GM23338 (cell line): ENCODE measurements at regions not wholly inside any gene's neighbourhood (a gene's known extent, or its start where the extent isn't known, plus 50 kb on each side); places are given as distances from the start of the nearest gene placed in this dataset.

Experiments used
- ATAC-seq: fragments of 200-7000 bp; cut with Tn5 transposase; 3 replicates; pipeline ENCODE4 v1.9.1; 2020
- DNase-seq: peaks from one replicate; pipeline ENCODE4 v3.0.0-alpha.2; 2015; ENCODE audit warnings: low spot score
- H2AFZ ChIP-seq: fragments of 200-600 bp; sonication (generic); 2 replicates; pipeline ENCODE4 v1.8.0; 2016; ENCODE audit warnings: antibody characterized with exemption, mild to moderate bottlenecking, moderate library complexity
- H3F3A ChIP-seq: fragments of 200-600 bp; sonication (generic); replicated peaks from 2 replicates; pipeline ENCODE4 v1.8.0; 2017; ENCODE audit warnings: antibody characterized with exemption, mixed run types, low read depth
- H3K27ac ChIP-seq: fragments of 200-600 bp; sonication (generic); 2 replicates; pipeline ENCODE4 v1.6.1; 2016; ENCODE audit warnings: low read depth
- H3K27me3 ChIP-seq: fragments of 200-600 bp; sonication (generic); 2 replicates; pipeline ENCODE4 v1.8.0; 2016; ENCODE audit warnings: mild to moderate bottlenecking, mixed run types, moderate library complexity; ENCODE audit not compliant: insufficient read depth
- H3K36me3 ChIP-seq: fragments of 200-600 bp; sonication (generic); 2 replicates; pipeline ENCODE4 v1.8.0; 2016; ENCODE audit warnings: mild to moderate bottlenecking; ENCODE audit not compliant: insufficient read depth
- H3K4me1 ChIP-seq: fragments of 200-600 bp; sonication (generic); 2 replicates; pipeline ENCODE4 v1.8.0; 2016; ENCODE audit warnings: mild to moderate bottlenecking, moderate library complexity; ENCODE audit not compliant: insufficient read depth
- H3K4me2 ChIP-seq: fragments of 200-600 bp; sonication (generic); 2 replicates; pipeline ENCODE4 v1.7.1; 2017; ENCODE audit warnings: mixed run types
- H3K4me3 ChIP-seq: fragments of 200-600 bp; sonication (generic); 2 replicates; pipeline ENCODE4 v1.6.1; 2016; ENCODE audit warnings: mixed run types
- H3K79me2 ChIP-seq: fragments of 200-600 bp; sonication (generic); replicated peaks from 2 replicates; pipeline ENCODE4 v1.8.0; 2017; ENCODE audit warnings: mild to moderate bottlenecking; ENCODE audit not compliant: insufficient read depth
- H3K9me2 ChIP-seq: fragments of 200-600 bp; sonication (generic); 2 replicates; pipeline ENCODE4 v1.8.0; 2017; ENCODE audit not compliant: insufficient read depth
- H4K20me1 ChIP-seq: fragments of 200-600 bp; sonication (generic); replicated peaks from 2 replicates; pipeline ENCODE4 v1.8.0; 2017; ENCODE audit warnings: mild to moderate bottlenecking; ENCODE audit not compliant: insufficient read depth
- H3K27ac Mint-ChIP-seq: 2 replicates; pipeline ENCODE4 v1.8.0; 2020; ENCODE audit warnings: inconsistent platforms, mild to moderate bottlenecking, moderate library complexity, mixed read lengths
- H3K27me3 Mint-ChIP-seq: 3 replicates; pipeline ENCODE4 v1.8.0; 2022; ENCODE audit warnings: low read depth, mild to moderate bottlenecking, moderate library complexity, mixed read lengths, inconsistent platforms; ENCODE audit not compliant: insufficient read depth, poor library complexity
- H3K36me3 Mint-ChIP-seq: 3 replicates; pipeline ENCODE4 v1.8.0; 2021; ENCODE audit warnings: low read depth, mild to moderate bottlenecking, inconsistent platforms, moderate library complexity, mixed read lengths
- H3K4me1 Mint-ChIP-seq: 3 replicates; pipeline ENCODE4 v1.8.0; 2020; ENCODE audit warnings: mild to moderate bottlenecking, inconsistent platforms, mixed read lengths
- H3K4me3 Mint-ChIP-seq: 3 replicates; pipeline ENCODE4 v1.8.0; 2021; ENCODE audit warnings: moderate library complexity, mild to moderate bottlenecking, inconsistent platforms, mixed read lengths
- H3K9me3 Mint-ChIP-seq: 3 replicates; pipeline ENCODE4 v1.8.0; 2020; ENCODE audit warnings: moderate library complexity, mild to moderate bottlenecking, inconsistent platforms, mixed read lengths
- CREB1 ChIP-seq: fragments of 250-450 bp; sonication (Bioruptor Pico); IDR thresholded peaks from 2 replicates; pipeline ENCODE4 v1.5.0; 2020; ENCODE audit warnings: low read depth, mild to moderate bottlenecking, moderate library complexity
- CTCF ChIP-seq, 2 experiments: fragments of 200-600 bp in 1 of 2; sonication (generic) in 1 of 2; conservative IDR thresholded peaks; 2 replicates each; pipeline versions ENCODE4 v1.5.1 to v1.6.1; 2016 to 2017; ENCODE audit warnings: antibody characterized with exemption in 2 of 2, low read depth in 2 of 2, mild to moderate bottlenecking in 2 of 2, moderate library complexity in 1 of 2
- ETS1 ChIP-seq: IDR thresholded peaks from 2 replicates; pipeline ENCODE4 v1.6.1; 2016; ENCODE audit warnings: antibody characterized with exemption
- EZH2 ChIP-seq: fragments of 200-600 bp; sonication (generic); IDR thresholded peaks from one replicate; pipeline ENCODE4 v1.8.0; 2017; ENCODE audit warnings: antibody characterized with exemption, mild to moderate bottlenecking, low read depth; ENCODE audit not compliant: unreplicated experiment
- EZH2phosphoT487 ChIP-seq: fragments of 200-600 bp; sonication (generic); IDR thresholded peaks from one replicate; pipeline ENCODE4 v1.8.1; 2018; ENCODE audit warnings: antibody characterized with exemption; ENCODE audit not compliant: unreplicated experiment
- JUNB ChIP-seq: IDR thresholded peaks from one replicate; pipeline ENCODE4 v1.6.1; 2016; ENCODE audit warnings: antibody characterized with exemption; ENCODE audit not compliant: unreplicated experiment
- NANOG ChIP-seq: IDR thresholded peaks from 2 replicates; pipeline ENCODE4 v1.6.1; 2016; ENCODE audit warnings: antibody characterized with exemption, borderline replicate concordance
- POLR2AphosphoS5 ChIP-seq: IDR thresholded peaks from 2 replicates; pipeline ENCODE4 v1.6.1; 2016; ENCODE audit warnings: antibody characterized with exemption, low read depth
- ZNF114 ChIP-seq: fragments of 250-450 bp; sonication (Bioruptor Pico); IDR thresholded peaks from 2 replicates; pipeline ENCODE4 v1.5.0; 2020; ENCODE audit warnings: mild to moderate bottlenecking, moderate library complexity
- ZNF331 ChIP-seq: fragments of 250-450 bp; sonication (Bioruptor Pico); IDR thresholded peaks from 2 replicates; pipeline ENCODE4 v1.5.0; 2020; ENCODE audit warnings: low read depth, mild to moderate bottlenecking, moderate library complexity
- TF ChIP-seq, protein P1 (sequence below): fragments of 250-450 bp; sonication (Bioruptor Pico); IDR thresholded peaks from 2 replicates; pipeline ENCODE4 v1.5.0; 2020; ENCODE audit warnings: mild to moderate bottlenecking, moderate library complexity

GRCh38 chr18:70620837-70621612 is 332.2 kb downstream of the SOCS6 start:
- DNase-seq (no peak), ATAC-seq (no peak)
- Histone ChIP-seq H3K79me2 (no peaks in the 10 kb centered on the region), H3K27me3 (no peaks in the 10 kb centered on the region), H3F3A (no peaks in the 10 kb centered on the region), H3K4me2 (no peak overlapping the region), H4K20me1 (no peaks in the 10 kb centered on the region), H2AFZ (no peak overlapping the region), H3K27ac (no peak overlapping the region), H3K4me3 (no peak overlapping the region), H3K36me3 (peaks cover 8% of the 10 kb centered on the region; the same call in 1 of the 2 replicates), H3K9me2 (no peaks in the 10 kb centered on the region), H3K4me1 (no peaks in the 10 kb centered on the region)
- TF ChIP-seq ETS1 (no peak), ZNF114 (CRISPR knock-in tag) (no peak), JUNB (no peak), EZH2phosphoT487 (no peak), EZH2 (no peak), POLR2AphosphoS5 (no peak)
- H3K36me3 Mint-ChIP-seq = peaks cover 57% of the 10 kb centered on the region
- no peaks in the 10 kb centered on the region for H3K4me1 Mint-ChIP-seq
- peaks cover 95% of the 10 kb centered on the region for H3K9me3 Mint-ChIP-seq
- H3K27me3 Mint-ChIP-seq = peaks cover 4% of the 10 kb centered on the region
- H3K4me3 Mint-ChIP-seq = no peak overlapping the region
- no peak overlapping the region for H3K27ac Mint-ChIP-seq

- no peaks in the 10 kb centered on the region for H3K79me2 ChIP-seq
- H3K27ac Mint-ChIP-seq = no peak overlapping the region
- TF ChIP-seq EZH2 (no peak), ZNF331 (CRISPR knock-in tag) (no peak), CTCF (conservative IDR thresholded peaks at IDR 0.05; ENCODE audit: low read depth in 2 of 2) (no peak), ZNF114 (CRISPR knock-in tag) (no peak), CREB1 (CRISPR knock-in tag) (no peak), POLR2AphosphoS5 (no peak), NANOG (no peak)
- TF ChIP-seq, protein P1, sequence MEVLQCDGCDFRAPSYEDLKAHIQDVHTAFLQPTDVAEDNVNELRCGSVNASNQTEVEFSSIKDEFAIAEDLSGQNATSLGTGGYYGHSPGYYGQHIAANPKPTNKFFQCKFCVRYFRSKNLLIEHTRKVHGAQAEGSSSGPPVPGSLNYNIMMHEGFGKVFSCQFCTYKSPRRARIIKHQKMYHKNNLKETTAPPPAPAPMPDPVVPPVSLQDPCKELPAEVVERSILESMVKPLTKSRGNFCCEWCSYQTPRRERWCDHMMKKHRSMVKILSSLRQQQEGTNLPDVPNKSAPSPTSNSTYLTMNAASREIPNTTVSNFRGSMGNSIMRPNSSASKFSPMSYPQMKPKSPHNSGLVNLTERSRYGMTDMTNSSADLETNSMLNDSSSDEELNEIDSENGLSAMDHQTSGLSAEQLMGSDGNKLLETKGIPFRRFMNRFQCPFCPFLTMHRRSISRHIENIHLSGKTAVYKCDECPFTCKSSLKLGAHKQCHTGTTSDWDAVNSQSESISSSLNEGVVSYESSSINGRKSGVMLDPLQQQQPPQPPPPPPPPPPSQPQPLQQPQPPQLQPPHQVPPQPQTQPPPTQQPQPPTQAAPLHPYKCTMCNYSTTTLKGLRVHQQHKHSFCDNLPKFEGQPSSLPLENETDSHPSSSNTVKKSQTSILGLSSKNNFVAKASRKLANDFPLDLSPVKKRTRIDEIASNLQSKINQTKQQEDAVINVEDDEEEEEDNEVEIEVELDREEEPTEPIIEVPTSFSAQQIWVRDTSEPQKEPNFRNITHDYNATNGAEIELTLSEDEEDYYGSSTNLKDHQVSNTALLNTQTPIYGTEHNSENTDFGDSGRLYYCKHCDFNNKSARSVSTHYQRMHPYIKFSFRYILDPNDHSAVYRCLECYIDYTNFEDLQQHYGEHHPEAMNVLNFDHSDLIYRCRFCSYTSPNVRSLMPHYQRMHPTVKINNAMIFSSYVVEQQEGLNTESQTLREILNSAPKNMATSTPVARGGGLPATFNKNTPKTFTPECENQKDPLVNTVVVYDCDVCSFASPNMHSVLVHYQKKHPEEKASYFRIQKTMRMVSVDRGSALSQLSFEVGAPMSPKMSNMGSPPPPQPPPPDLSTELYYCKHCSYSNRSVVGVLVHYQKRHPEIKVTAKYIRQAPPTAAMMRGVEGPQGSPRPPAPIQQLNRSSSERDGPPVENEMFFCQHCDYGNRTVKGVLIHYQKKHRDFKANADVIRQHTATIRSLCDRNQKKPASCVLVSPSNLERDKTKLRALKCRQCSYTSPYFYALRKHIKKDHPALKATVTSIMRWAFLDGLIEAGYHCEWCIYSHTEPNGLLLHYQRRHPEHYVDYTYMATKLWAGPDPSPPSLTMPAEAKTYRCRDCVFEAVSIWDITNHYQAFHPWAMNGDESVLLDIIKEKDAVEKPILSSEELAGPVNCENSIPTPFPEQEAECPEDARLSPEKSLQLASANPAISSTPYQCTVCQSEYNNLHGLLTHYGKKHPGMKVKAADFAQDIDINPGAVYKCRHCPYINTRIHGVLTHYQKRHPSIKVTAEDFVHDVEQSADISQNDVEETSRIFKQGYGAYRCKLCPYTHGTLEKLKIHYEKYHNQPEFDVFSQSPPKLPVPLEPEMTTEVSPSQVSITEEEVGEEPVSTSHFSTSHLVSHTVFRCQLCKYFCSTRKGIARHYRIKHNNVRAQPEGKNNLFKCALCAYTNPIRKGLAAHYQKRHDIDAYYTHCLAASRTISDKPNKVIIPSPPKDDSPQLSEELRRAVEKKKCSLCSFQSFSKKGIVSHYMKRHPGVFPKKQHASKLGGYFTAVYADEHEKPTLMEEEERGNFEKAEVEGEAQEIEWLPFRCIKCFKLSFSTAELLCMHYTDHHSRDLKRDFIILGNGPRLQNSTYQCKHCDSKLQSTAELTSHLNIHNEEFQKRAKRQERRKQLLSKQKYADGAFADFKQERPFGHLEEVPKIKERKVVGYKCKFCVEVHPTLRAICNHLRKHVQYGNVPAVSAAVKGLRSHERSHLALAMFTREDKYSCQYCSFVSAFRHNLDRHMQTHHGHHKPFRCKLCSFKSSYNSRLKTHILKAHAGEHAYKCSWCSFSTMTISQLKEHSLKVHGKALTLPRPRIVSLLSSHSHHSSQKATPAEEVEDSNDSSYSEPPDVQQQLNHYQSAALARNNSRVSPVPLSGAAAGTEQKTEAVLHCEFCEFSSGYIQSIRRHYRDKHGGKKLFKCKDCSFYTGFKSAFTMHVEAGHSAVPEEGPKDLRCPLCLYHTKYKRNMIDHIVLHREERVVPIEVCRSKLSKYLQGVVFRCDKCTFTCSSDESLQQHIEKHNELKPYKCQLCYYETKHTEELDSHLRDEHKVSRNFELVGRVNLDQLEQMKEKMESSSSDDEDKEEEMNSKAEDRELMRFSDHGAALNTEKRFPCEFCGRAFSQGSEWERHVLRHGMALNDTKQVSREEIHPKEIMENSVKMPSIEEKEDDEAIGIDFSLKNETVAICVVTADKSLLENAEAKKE (CRISPR knock-in tag) = no peak
These were observed 328.3 kb downstream of the SOCS6 start for GRCh38 chr18:70617020-70617763.

More at GRCh38 chr18:70617020-70617763, 328.3 kb downstream of the SOCS6 start:
- H3K4me1 ChIP-seq = no peaks in the 10 kb centered on the region
- H4K20me1 ChIP-seq = no peaks in the 10 kb centered on the region
- ATAC-seq (no peak), DNase-seq (no peak)
- peaks cover 8% of the 10 kb centered on the region; the same call in 1 of the 2 replicates for H3K36me3 ChIP-seq
- H3K4me3 ChIP-seq = no peak overlapping the region
- no peak overlapping the region for H3K4me2 ChIP-seq
- Mint-ChIP-seq H3K27me3 (peaks cover 4% of the 10 kb centered on the region), H3K4me1 (no peaks in the 10 kb centered on the region), H3K9me3 (peaks cover 93% of the 10 kb centered on the region), H3K4me3 (no peak overlapping the region), H3K36me3 (peaks cover 40% of the 10 kb centered on the region)
- H3K27me3 ChIP-seq = no peaks in the 10 kb centered on the region
- H3K27ac ChIP-seq = no peak overlapping the region
- H2AFZ ChIP-seq = no peak overlapping the region
- no peaks in the 10 kb centered on the region for H3K9me2 ChIP-seq
- no peaks in the 10 kb centered on the region for H3F3A ChIP-seq
